Activated T-helper 17 cell treated with anti-CD3 and anti-CD28 coated beads, Interleukin-2, amount 50 U/mL, for 72 hours (primary cell): ENCODE measurements at regions not wholly inside any gene's neighbourhood (a gene's known extent, or its start where the extent isn't known, plus 50 kb on each side); places are given as distances from the start of the nearest gene placed in this dataset.

Experiments
- ATAC-seq: fragments of 150-1000 bp; cut with Tn5 transposase; replicated peaks from 2 replicates; pipeline ENCODE4 v1.10.0; 2021; ENCODE audit warnings: mild to moderate bottlenecking, moderate library complexity
- H3K27ac Mint-ChIP-seq: one replicate; pipeline ENCODE4 v1.8.0; 2022; ENCODE audit warnings: mixed read lengths
- H3K27me3 Mint-ChIP-seq: one replicate; pipeline ENCODE4 v1.8.0; 2022; ENCODE audit warnings: mixed read lengths
- H3K36me3 Mint-ChIP-seq: one replicate; pipeline ENCODE4 v1.8.0; 2022; ENCODE audit warnings: low read depth, mild to moderate bottlenecking, mixed read lengths
- H3K4me1 Mint-ChIP-seq: one replicate; pipeline ENCODE4 v1.8.0; 2022; ENCODE audit warnings: mixed read lengths
- H3K4me3 Mint-ChIP-seq: one replicate; pipeline ENCODE4 v1.8.0; 2022; ENCODE audit warnings: mild to moderate bottlenecking, mixed read lengths
- H3K9me3 Mint-ChIP-seq: one replicate; pipeline ENCODE4 v1.8.0; 2022; ENCODE audit warnings: mixed read lengths

DNA sequence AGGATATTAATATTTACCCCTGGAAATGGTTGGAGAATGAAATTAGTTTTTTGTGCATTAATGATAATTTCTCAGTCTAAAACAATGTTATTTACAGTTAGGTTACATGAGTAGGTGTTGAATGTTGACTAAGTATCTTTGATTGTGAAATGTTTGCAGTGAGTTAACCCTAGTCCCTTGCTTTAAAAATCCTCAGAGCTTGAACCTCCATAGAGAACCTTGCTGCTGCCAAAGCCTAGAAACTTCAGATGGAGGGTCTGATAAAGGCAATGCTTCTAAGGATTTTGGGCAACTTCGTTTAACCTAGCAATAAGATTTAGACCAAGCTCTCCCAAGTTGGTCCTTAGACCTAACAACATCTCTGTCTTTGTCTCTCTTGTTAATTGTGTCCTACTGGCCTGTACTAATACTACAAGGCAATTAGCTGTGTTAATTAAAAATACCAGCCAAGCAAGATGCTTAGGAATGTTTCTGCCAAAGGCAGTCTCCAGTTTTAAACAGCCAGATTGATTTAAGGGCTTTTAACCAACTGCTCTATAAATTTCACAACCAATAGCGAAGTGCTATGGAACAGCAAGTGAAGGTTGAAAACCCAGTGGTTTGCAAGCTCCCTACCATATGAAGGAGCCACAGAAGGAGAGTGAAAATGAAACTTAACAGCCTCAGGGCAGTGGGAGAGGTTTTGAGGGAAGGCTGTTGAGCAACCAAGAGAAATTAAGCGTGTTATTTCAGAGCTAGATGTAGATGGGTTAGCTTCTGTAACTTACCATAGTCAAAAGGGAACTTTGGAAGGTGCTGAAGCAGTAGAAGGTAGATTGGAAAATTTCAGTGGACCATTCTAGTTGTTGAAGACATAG is 295.9 kb upstream of the ANO5 start:
- ATAC-seq, result no peak
- H3K4me3 Mint-ChIP-seq, result no peak overlapping the region
- H3K9me3 Mint-ChIP-seq, result peaks cover 8% of the 10 kb centered on the region
- no peak overlapping the region for H3K27ac Mint-ChIP-seq
- no peaks in the 10 kb centered on the region for H3K36me3 Mint-ChIP-seq
- no peaks in the 10 kb centered on the region for H3K4me1 Mint-ChIP-seq
- no peaks in the 10 kb centered on the region for H3K27me3 Mint-ChIP-seq

DNA sequence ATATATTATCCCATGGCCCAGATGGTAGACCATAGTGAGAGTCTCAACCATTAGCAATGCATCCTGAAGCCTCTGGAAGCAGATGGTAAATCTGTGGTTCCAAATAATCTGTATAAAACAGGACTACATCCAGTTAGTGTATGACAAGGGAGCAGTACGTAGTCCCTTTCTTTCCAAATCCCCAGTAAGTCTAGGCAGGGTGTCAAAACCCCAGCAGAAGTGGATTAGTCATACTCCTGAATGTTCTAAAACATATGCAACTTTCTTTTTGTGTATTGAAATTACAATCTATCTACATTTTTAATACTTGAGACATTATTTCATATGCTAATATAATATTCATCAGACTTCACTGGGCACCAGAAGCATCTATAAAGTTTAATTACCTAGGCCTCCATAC is 295.1 kb upstream of the ANO5 start:
- Mint-ChIP-seq H3K9me3 (peaks cover 8% of the 10 kb centered on the region), H3K4me1 (no peaks in the 10 kb centered on the region), H3K36me3 (no peaks in the 10 kb centered on the region), H3K27ac (no peak overlapping the region), H3K27me3 (no peaks in the 10 kb centered on the region), H3K4me3 (no peak overlapping the region)
- no peak for ATAC-seq

DNA sequence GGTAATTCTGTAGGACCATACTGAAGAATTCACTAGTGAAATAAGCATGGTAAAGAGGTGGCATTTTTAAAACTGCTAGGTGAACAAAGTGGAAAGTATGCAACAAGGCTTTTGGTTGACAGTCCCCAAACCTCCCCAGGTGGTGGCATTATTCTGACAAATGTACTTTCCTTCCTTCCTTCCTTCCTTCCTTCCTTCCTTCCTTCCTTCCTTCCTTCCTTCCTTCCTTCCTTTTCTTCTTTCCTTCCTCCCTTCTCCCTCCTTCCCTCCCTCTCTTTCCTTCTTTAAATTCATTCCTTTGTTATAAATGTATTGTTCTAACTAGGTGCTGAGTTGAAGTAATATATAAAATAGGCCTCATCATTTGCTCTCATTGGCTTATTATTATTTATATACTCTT is 284.7 kb upstream of the ANO5 start:
- H3K27me3 Mint-ChIP-seq, result no peaks in the 10 kb centered on the region
- no peak overlapping the region for H3K4me3 Mint-ChIP-seq
- no peak for ATAC-seq
- no peaks in the 10 kb centered on the region for H3K4me1 Mint-ChIP-seq
- H3K27ac Mint-ChIP-seq, result no peak overlapping the region
- H3K9me3 Mint-ChIP-seq, result peaks cover 21% of the 10 kb centered on the region
- H3K36me3 Mint-ChIP-seq, result no peaks in the 10 kb centered on the region

DNA sequence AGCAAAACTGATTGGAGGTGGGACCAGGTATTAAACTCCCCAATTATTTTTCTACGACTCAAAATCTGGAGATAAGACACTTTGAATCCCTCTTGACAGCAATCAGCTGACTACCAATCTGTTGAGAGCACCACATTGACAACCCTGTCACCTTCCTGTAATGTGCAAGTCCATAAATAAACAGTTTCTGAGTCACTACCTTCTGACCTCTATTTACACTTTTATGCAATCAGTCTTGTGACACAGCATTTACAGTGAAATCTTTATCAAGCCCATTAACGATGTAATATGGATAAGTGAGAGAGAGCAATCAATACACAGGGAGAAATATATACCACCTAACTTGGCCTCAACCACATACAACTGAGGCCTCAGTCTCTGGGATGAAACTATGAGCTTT is 283.7 kb upstream of the ANO5 start:
- H3K4me1 Mint-ChIP-seq, result no peaks in the 10 kb centered on the region
- no peak overlapping the region for H3K4me3 Mint-ChIP-seq
- no peaks in the 10 kb centered on the region for H3K36me3 Mint-ChIP-seq
- no peak overlapping the region for H3K27ac Mint-ChIP-seq
- no peaks in the 10 kb centered on the region for H3K27me3 Mint-ChIP-seq
- H3K9me3 Mint-ChIP-seq, result peaks cover 23% of the 10 kb centered on the region
- ATAC-seq, result no peak

DNA sequence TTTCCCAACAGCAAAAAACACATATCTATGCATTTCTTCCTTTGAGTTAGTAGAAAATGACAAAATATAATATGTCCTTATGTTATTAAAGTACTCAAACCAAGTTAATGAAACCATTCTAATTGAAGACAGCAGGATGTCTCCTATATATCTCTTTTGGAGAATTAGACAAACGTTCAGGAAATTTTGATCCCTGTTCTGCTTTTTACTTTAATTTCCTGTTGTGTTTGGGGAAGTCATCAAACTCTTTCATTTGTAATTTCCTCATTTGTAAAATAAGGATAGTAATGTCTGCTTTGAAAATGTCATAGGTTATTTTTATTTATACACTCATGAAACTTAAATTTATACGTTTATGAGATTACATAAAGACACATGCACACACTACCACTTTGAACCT is 281.8 kb upstream of the ANO5 start:
- Mint-ChIP-seq H3K27ac (no peak overlapping the region), H3K27me3 (no peaks in the 10 kb centered on the region), H3K4me1 (no peaks in the 10 kb centered on the region), H3K36me3 (no peaks in the 10 kb centered on the region), H3K9me3 (peaks cover 25% of the 10 kb centered on the region), H3K4me3 (no peak overlapping the region)
- ATAC-seq, result no peak

DNA sequence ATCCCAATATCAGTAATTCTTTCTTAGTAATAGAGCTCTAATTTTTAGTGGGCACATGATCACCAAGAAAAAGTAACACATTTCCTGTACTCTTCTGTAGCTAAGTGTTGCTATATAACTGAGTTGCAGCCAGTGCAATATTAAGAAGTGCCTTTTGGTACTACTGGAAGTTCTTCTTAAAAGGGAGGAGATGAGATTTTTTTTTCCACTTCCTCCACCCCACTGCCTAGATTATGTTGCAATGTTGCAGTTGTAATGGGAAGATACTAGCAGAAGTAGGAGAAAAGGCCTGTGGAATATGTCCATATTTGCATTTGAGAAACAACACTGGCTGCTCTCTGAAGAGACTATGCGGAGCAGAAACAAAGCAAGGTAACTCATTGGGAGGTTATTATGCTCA is 280.6 kb upstream of the ANO5 start:
- Mint-ChIP-seq H3K4me3 (no peak overlapping the region), H3K4me1 (no peaks in the 10 kb centered on the region), H3K27me3 (no peaks in the 10 kb centered on the region), H3K9me3 (peaks cover 21% of the 10 kb centered on the region), H3K36me3 (no peaks in the 10 kb centered on the region), H3K27ac (no peak overlapping the region)
- ATAC-seq, result no peak

DNA sequence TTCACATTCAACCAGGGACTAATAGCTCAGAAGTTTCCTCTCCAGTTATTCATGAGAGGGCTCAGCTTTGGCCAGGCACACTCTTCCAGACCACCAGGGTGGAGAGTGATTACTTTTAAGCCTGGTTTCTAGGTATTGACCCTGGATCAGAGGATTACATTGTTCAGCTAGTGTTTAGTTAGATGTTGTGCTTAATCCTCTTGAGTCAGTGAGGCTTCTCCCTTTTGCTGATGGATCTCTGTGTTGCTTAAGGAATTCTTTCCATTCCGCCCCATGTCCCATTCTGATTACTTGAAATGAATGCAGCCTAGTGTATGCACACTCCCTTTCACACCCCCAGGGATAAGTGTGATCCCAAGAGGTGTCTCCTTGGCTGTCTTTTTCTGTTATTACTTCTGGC is 271.7 kb upstream of the ANO5 start:
- no peak overlapping the region for H3K27ac Mint-ChIP-seq
- no peaks in the 10 kb centered on the region for H3K36me3 Mint-ChIP-seq
- no peak for ATAC-seq
- no peaks in the 10 kb centered on the region for H3K4me1 Mint-ChIP-seq
- no peaks in the 10 kb centered on the region for H3K27me3 Mint-ChIP-seq
- peaks cover 3% of the 10 kb centered on the region for H3K9me3 Mint-ChIP-seq
- no peak overlapping the region for H3K4me3 Mint-ChIP-seq

DNA sequence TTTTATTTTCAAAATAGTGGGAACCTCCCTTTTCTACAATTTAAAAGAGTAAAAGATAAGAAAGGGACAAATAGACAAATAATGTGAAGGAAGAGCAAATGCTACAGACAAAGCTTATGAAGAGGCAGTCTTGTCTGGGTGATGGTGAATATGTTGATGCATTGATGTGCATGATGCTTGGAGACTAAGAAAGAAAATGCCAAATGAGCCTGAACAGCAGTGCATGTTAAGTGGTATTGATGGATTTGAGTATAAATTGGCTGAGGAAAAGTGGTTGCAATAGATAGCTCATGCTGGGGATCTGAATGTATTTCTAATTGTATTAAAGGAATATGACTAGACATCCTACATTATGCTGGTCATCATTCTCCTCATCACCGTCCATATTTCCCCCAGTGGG is 268.6 kb upstream of the ANO5 start:
- Mint-ChIP-seq H3K27ac (no peak overlapping the region), H3K4me3 (no peak overlapping the region), H3K36me3 (no peaks in the 10 kb centered on the region), H3K4me1 (no peaks in the 10 kb centered on the region), H3K9me3 (peaks cover 3% of the 10 kb centered on the region), H3K27me3 (no peaks in the 10 kb centered on the region)
- ATAC-seq, result no peak

DNA sequence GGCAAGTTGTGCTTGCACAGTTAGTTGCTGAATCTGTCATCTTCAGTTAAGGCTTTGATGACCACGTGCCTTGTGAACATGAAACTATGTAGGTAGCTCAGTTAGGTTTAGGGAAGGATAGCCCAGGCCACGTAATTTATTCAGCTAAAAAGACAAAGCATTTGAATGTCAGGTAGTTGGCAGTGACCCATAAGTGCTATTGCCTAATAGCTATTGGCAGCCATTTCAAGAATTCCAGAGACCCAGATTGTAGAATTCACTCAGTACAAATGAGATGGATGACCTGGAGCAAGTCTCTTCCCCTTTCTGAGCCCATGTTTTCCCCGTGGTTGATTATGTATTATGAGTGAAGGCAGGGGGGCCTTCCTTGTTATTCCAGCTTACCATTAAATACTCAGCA is 265.3 kb upstream of the ANO5 start:
- Mint-ChIP-seq H3K9me3 (no peaks in the 10 kb centered on the region), H3K27ac (no peak overlapping the region), H3K4me1 (no peaks in the 10 kb centered on the region), H3K36me3 (no peaks in the 10 kb centered on the region), H3K4me3 (no peak overlapping the region), H3K27me3 (no peaks in the 10 kb centered on the region)
- no peak for ATAC-seq

DNA sequence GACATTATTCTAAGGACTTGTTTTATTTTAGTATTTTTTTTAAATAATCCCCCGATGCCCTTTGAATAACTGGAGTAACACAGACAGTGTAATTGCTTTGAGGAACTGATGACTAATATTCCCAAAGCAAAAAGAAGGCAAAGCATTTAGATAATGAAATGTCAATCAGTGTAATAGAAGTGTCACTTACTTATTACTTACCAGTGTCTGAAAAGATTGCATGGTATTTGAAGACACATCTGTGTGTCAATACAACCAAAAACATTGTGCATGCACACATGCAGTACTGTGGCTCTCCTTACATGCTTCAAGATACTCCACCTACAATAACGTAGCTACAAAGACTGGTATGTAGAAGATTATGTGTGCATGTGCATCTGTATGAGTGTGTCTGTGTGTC is 264.0 kb upstream of the ANO5 start:
- Mint-ChIP-seq H3K27me3 (no peaks in the 10 kb centered on the region), H3K9me3 (peaks cover 1% of the 10 kb centered on the region), H3K27ac (no peak overlapping the region), H3K4me1 (no peaks in the 10 kb centered on the region), H3K36me3 (no peaks in the 10 kb centered on the region), H3K4me3 (no peak overlapping the region)
- ATAC-seq, result no peak

DNA sequence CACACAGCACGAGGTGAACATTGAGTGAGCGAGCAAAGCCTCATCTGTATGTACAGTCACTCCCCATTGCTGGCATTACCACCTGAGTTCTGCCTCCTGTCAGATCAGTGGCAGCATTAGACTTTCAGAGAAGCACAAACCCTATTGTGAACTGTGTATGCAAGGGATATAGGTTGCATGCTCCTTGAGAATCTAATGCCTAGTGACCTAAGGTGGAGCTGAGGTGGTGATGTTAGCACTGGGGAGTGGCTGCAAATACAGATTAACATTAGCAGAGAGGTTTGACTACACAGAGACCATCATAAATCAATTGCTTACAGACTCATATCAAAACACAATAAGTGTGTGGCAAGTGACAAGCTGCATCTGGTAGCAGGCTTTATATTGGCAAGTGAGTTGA is 262.5 kb upstream of the ANO5 start:
- H3K27ac Mint-ChIP-seq, result no peak overlapping the region
- ATAC-seq, result no peak
- no peaks in the 10 kb centered on the region for H3K27me3 Mint-ChIP-seq
- no peaks in the 10 kb centered on the region for H3K36me3 Mint-ChIP-seq
- H3K9me3 Mint-ChIP-seq, result peaks cover 6% of the 10 kb centered on the region
- no peak overlapping the region for H3K4me3 Mint-ChIP-seq
- H3K4me1 Mint-ChIP-seq, result no peaks in the 10 kb centered on the region

DNA sequence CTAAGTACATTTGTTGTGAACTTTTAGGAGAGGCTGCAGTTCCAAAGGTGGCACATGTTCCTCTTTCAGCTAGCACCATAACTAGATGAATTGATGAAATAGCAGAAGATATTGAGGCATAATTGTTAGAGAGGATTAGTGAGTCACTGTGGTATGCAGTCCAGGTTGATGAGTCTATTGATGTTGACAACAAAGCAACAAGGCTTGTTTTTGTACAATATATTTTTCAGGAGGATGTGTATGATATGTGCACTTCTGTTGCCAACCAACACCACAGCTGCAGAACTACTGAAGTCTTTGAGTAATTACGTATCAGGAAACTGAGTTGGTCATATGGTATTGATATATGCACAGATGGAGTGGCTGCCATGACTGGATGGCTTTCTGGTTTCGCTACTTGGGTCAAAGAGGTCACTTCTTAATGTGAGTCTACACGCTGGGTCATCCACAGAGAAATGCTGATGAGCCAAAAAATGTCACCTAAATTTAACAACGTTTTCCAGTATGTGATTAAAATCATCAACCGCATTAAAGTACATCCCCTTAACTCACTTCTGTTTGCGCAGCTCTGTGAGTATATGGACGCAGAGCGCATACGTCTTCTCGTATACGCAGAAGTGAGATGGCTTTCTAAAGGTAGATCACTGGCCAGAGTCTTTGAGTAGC is 261.3 kb upstream of the ANO5 start:
- no peaks in the 10 kb centered on the region for H3K36me3 Mint-ChIP-seq
- no peaks in the 10 kb centered on the region for H3K4me1 Mint-ChIP-seq
- peaks cover 6% of the 10 kb centered on the region for H3K9me3 Mint-ChIP-seq
- no peaks in the 10 kb centered on the region for H3K27me3 Mint-ChIP-seq
- no peak overlapping the region for H3K27ac Mint-ChIP-seq
- ATAC-seq, result no peak
- no peak overlapping the region for H3K4me3 Mint-ChIP-seq

DNA sequence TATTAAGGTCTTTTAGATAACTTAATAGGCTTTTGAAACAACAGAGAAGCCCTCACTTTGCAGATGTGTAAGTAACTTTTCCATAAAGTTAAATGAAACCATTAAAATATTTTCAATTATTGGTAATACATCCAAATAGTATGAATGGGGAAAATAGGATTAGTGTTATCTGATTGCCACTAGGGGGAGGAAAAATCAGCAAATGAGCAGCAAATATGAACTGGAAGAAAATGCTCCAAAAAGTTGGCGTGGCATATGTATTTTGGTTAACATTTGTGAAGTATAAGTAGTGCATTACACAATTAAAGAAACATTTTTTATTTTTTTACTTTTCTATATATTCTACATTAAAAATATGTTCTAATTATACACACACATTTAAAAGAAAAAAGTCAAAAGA is 259.8 kb upstream of the ANO5 start:
- H3K27me3 Mint-ChIP-seq, result no peaks in the 10 kb centered on the region
- no peaks in the 10 kb centered on the region for H3K4me1 Mint-ChIP-seq
- no peak overlapping the region for H3K4me3 Mint-ChIP-seq
- H3K27ac Mint-ChIP-seq, result no peak overlapping the region
- no peak for ATAC-seq
- peaks cover 10% of the 10 kb centered on the region for H3K9me3 Mint-ChIP-seq
- no peaks in the 10 kb centered on the region for H3K36me3 Mint-ChIP-seq

DNA sequence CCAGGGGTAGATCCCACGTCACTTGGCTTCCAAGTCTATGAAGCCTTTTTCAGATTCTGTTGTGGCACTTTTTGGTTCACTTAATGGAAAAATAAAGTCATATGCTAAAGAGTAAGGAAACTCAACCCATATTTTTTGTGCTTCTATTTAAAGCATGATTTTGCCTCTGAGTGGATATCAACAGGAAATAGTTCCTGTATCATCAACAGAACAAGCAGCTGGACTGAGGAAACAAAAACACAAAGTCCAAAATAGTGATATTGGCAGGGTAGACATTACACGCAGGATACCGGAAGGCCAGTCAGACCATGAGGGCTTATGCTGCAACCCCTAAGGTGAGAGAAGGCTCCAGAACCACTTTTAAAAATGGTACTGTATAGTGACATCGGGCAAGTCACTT is 248.3 kb upstream of the ANO5 start:
- no peaks in the 10 kb centered on the region for H3K4me1 Mint-ChIP-seq
- H3K27ac Mint-ChIP-seq, result no peak overlapping the region
- H3K9me3 Mint-ChIP-seq, result peaks cover 5% of the 10 kb centered on the region
- no peaks in the 10 kb centered on the region for H3K27me3 Mint-ChIP-seq
- ATAC-seq, result no peak
- H3K4me3 Mint-ChIP-seq, result no peak overlapping the region
- H3K36me3 Mint-ChIP-seq, result no peaks in the 10 kb centered on the region

DNA sequence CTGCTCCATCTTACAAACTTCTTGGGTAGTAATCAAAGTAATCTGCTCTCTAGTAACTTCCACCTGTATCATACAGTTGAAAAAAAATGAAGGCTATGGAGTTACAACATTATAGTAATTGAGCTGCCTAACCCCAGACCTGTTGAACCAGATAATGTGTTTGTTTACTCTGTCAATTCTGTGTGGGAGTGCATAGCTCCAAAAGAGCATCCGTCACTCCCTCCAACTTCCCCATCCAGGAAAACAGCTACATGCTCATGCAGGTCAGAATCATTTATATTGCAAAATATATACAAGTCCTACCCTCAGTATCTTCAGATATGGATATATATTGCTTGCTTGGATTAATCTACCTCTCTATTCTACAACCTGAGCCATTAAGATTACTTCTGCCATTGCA is 244.0 kb upstream of the ANO5 start:
- Mint-ChIP-seq H3K27me3 (no peaks in the 10 kb centered on the region), H3K27ac (no peak overlapping the region), H3K36me3 (no peaks in the 10 kb centered on the region), H3K9me3 (peaks cover 3% of the 10 kb centered on the region), H3K4me3 (no peak overlapping the region), H3K4me1 (no peaks in the 10 kb centered on the region)
- ATAC-seq, result no peak
